HG03469 (cell line): ENCODE measurements at regions not wholly inside any gene's neighbourhood (a gene's known extent, or its start where the extent isn't known, plus 50 kb on each side); places are given as distances from the start of the nearest gene placed in this dataset.
"Not testable (repeated sequence)": the region's sequence is repeated elsewhere in the genome, so short reads cannot be mapped to it uniquely, and the experiment has no call there.

ENCODE experiments used
- ATAC-seq: cut with Tn5 transposase; IDR thresholded peaks from one replicate; pipeline ENCODE4 v1.9.1; 2021; ENCODE audit warnings: mild to moderate bottlenecking, moderate library complexity, moderate number of reproducible peaks; ENCODE audit not compliant: unreplicated experiment

GRCh38 chr18:8882632-8883408, 177.5 kb downstream of the MTCL1 start:
- no peak for ATAC-seq

DNA sequence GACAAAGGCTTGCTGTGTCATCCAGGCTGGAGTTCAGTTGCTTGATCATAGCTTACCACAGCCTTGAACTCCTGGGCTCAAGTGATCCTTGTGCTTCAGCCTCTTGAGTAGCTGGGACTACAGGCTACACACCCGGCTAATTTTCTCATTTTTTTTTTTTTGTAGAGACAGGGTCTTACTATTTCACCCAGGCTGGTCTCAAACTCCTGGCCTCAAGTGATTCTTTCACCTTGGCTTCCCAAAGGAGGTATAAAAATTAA, 178.0 kb downstream of the MTCL1 start:
- no peak for ATAC-seq

GRCh38 chr18:8887877-8888276, 182.5 kb downstream of the MTCL1 start:
- not testable (repeated sequence) for ATAC-seq

GRCh38 chr18:8889489-8889888, 184.1 kb downstream of the MTCL1 start:
- no peak for ATAC-seq

DNA sequence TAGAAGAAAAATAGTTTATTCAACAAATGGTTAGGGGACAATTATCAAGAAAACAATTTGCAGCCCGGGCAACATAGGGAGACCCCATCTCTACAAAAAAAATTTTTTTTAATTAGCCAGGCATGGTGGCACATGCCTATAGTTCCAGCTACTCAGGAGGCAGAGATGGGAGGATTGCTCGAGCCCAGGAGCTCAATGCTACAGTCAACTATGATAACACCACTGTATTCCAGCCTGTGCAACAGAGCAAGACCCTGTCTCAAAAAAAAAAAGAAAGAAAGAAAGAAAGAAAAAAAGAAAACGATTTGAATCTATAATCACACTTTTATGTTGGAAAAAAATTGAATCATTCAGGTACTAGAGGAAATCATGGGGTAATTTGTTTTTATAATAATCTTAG, 185.1 kb downstream of the MTCL1 start:
- not testable (repeated sequence) for ATAC-seq

GRCh38 chr18:8890957-8891464, 185.7 kb downstream of the MTCL1 start:
- ATAC-seq = no peak

- ATAC-seq = no peak
These were observed 187.9 kb downstream of the MTCL1 start for GRCh38 chr18:8893221-8893620.

DNA sequence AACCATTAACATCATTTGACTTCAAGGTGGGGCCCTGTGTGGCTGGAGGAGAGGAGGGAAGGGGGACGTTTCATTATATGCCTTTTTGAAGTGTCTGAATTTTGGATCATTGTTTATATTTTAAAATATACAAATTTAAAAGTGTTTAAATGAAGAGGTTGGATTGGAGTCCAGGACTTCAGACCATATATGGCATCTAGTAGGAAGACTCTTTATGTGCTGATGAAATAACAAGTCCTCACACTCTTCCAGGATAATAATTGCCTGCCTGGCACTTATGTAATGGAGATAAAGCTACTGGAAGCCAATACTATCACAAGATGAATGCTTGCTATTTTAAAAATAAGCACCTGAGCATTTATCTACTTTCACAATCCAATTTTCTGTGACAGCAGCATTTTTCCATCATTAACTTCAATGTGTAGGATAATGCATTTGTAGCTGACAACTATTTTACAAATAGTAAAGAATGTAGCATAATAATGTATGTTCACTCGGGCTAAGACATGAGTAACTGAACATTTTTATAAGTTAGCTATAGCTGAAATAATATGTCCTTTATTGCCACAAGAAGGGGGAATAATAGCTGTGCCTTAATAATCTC, 188.4 kb downstream of the MTCL1 start:
- no peak for ATAC-seq

DNA sequence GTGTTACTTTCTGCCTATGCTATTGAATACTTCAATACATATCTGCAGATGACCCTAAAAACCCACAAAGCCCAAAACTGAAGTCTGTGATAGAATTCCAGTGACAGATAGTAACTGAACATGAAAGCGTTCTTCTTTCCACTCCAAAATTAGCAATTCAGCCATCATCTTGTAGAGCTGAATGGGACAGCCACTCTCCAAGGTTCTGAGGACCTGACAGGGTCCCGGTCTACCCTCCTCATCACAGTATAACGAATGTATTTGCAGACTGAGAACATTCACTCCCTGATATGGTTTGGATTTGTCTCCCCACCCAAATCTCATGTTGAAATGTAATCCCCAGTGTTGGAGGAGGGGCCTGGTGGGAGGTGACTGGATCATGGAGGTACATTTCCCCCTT, 189.5 kb downstream of the MTCL1 start:
- ATAC-seq = no peak

GRCh38 chr18:8895341-8895740, 190.0 kb downstream of the MTCL1 start:
- no peak for ATAC-seq

DNA sequence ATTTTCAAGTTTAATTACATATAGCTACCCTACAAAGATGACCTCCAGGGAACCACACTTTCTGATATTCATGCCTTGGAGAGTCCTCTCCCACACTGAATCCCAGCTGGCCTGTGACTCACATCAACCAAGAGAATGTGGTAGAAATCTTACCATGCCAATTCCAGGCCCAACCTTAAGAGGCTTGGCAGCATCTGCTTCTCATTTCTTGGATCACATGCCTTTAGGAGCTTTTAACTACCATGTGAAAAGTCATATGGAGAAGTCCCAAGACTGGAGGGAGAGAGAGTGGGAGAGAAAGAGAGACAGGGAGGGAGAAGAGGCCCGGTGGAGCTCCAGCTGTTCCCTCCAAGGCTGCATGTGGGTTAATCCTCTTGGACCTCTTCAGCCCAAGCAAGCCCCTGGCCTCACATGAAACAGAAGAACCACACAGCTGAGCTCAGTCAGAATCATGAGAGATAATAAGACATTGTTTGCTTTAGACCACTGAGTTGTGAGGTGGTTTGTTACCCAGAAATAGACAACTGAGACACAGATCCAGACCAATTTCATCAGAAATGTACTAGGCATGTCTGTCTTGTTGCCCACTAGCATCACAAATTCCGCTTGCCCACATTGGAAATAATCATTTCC, 190.7 kb downstream of the MTCL1 start:
- no peak for ATAC-seq

DNA sequence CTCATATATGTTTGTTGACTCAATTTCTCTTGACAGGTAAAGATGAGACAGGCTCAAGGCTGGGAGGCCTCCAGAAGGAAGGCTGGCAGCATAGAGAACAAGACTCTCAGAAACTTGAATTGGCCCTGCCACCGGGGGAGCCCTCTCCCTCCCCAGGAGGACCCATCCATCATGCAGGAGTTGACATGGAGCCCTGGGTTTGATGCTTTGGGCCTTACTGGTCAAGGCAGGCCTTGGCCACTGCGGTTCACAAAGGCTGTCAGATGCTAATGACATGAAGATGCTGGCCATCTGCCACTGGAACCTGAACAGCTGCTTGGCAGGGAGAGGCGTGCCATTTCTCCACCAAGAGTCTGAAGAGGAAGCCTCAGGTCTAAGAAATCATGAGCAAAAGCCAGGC, 193.6 kb downstream of the MTCL1 start:
- no peak for ATAC-seq

- ATAC-seq = no peak
These were observed 195.2 kb downstream of the MTCL1 start for GRCh38 chr18:8900552-8900951.

- ATAC-seq = no peak
These were observed 195.7 kb downstream of the MTCL1 start for GRCh38 chr18:8901019-8901418.

DNA sequence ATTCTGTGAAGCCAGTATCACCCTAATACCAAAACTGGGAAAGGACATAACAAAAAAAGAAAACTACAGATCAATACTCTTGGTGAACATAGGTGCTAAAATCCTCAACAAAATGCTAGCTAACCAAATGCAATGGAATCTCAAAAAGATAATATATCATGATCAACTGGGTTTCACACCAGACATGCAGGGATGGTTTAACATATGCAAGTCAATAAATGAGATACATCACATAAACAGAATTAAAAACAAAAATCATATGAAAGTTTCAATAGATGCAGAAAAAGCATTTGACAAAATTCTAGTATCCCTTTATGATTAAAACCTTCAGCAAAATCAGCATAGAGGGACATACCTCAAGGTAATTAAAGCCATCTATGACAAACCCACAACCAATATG, 198.2 kb upstream of the NDUFV2 start:
- no peak for ATAC-seq

- no peak for ATAC-seq
These were observed 193.5 kb upstream of the NDUFV2 start for GRCh38 chr18:8908792-8909510.

GRCh38 chr18:8910186-8910822, 192.2 kb upstream of the NDUFV2 start:
- no peak for ATAC-seq

DNA sequence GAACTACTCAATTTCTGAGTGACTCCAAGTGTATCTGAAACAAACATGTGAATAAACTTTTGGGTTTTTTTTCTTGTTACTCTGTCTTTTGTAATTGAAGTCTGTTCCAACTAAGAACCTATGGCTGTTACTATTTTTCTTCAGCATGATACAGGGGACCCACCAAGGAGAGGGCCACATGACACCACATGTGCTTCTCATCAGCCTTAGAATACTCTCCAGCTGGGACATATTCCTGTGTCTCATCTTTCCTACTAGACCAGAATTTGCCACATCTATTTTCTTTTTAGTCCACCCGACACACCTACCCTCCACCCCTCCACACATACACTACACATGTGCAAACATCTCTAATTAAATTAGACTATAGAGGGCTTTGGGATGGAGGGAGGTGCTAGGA, 191.7 kb upstream of the NDUFV2 start:
- no peak for ATAC-seq

DNA sequence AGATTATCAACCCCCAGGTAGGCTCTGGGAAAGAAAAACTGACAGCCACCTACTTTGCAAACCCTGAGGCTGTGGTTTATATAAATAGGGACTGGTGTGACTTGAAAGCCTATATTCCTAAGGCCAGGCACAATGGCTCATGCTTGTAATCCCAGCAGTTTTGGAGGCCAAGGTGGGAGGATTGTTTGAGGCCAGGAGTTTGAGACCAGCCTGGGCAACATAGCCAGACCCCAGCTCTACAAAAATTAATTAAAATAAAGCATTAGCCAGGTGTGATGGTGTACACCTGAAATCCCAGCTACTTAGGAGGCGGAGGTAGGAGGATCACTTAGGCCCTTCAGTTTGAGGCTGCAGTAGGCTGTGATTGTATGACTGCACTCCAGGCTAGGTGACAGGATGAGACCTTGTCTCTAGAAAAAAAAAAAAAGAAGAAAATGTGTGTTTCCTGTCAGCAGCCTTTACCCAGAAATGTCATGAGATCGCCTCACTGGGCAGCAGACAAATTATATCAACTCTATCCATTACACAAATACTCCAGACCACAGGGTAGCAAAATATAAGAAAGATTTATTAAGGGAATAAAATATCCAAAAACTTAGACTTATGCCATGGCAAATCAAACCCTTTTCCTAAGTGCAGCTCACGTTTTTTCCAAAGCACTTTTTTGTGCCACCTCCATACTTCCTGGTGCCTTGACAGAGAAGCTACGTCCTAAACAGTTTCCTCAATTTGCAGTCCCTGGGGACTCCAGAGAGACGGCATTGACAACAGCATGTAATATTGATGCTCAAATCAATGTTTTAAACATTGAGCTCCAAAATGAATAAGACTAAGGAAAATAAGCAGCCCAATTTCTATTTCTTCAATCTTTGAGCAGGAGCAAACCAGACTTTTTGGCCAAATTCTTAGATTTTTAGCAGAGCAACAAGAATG, 190.8 kb upstream of the NDUFV2 start:
- ATAC-seq = no peak
